NK-92 treated with Interleukin-12 subunit alpha and Interleukin-12 subunit beta, amount 100 ng/mL, for 24 hours (cell line): ENCODE measurements at regions not wholly inside any gene's neighbourhood (a gene's known extent, or its start where the extent isn't known, plus 50 kb on each side); places are given as distances from the start of the nearest gene placed in this dataset.
"Not testable (repeated sequence)": the region's sequence is repeated elsewhere in the genome, so short reads cannot be mapped to it uniquely, and the experiment has no call there.

Experiments
- DNase-seq: peaks from one replicate; lab custom pipeline; 2025; lab: John Stamatoyannopoulos, UW

- DNase-seq, result no peak
Measured at GRCh38 chr3:161600173-161600572, 103.6 kb downstream of the OTOL1 start.

- DNase-seq, result no peak
Measured at GRCh38 chr3:161602475-161602874, 105.9 kb downstream of the OTOL1 start.

GRCh38 chr3:161602918-161603317, 106.3 kb downstream of the OTOL1 start:
- DNase-seq, result no peak

- no peak for DNase-seq
Measured at GRCh38 chr3:161607056-161607455, 110.4 kb downstream of the OTOL1 start.

- no peak for DNase-seq
Measured at GRCh38 chr3:161619351-161619750, 122.7 kb downstream of the OTOL1 start.

GRCh38 chr3:161630794-161631193, 134.2 kb downstream of the OTOL1 start:
- no peak for DNase-seq

GRCh38 chr3:161631536-161631935, 134.9 kb downstream of the OTOL1 start:
- no peak for DNase-seq

GRCh38 chr3:161637559-161637958, 141.0 kb downstream of the OTOL1 start:
- DNase-seq, result no peak

GRCh38 chr3:161639095-161639494, 142.5 kb downstream of the OTOL1 start:
- not testable (repeated sequence) for DNase-seq

- DNase-seq, result no peak
Measured at GRCh38 chr3:161640181-161640580, 143.6 kb downstream of the OTOL1 start.

GRCh38 chr3:161641287-161641686, 144.7 kb downstream of the OTOL1 start:
- no peak for DNase-seq

GRCh38 chr3:161644891-161645635, 148.5 kb downstream of the OTOL1 start:
- DNase-seq, result no peak

GRCh38 chr3:161647936-161648470, 151.4 kb downstream of the OTOL1 start:
- no peak for DNase-seq

- DNase-seq, result no peak
Measured at GRCh38 chr3:161649900-161650484, 153.4 kb downstream of the OTOL1 start.

- no peak for DNase-seq
Measured at GRCh38 chr3:161657786-161658185, 161.2 kb downstream of the OTOL1 start.

- DNase-seq, result no peak
Measured at GRCh38 chr3:161671141-161671540, 174.5 kb downstream of the OTOL1 start.

- no peak for DNase-seq
Measured at GRCh38 chr3:161672478-161672877, 175.9 kb downstream of the OTOL1 start.

GRCh38 chr3:161673866-161674265, 177.3 kb downstream of the OTOL1 start:
- no peak for DNase-seq

GRCh38 chr3:161674402-161674801, 177.8 kb downstream of the OTOL1 start:
- DNase-seq, result no peak

- not testable (repeated sequence) for DNase-seq
Measured at GRCh38 chr3:161681831-161682230, 185.2 kb downstream of the OTOL1 start.

- DNase-seq, result no peak
Measured at GRCh38 chr3:161682715-161683114, 186.1 kb downstream of the OTOL1 start.

- no peak for DNase-seq
Measured at GRCh38 chr3:161689584-161690298, 193.1 kb downstream of the OTOL1 start.

- no peak for DNase-seq
Measured at GRCh38 chr3:161690299-161690620, 193.7 kb downstream of the OTOL1 start.
